ENCODE measurements at regions not wholly inside any gene's neighbourhood (a gene's known extent, or its start where the extent isn't known, plus 50 kb on each side); places are given as distances from the start of the nearest gene placed in this dataset.

DNA sequence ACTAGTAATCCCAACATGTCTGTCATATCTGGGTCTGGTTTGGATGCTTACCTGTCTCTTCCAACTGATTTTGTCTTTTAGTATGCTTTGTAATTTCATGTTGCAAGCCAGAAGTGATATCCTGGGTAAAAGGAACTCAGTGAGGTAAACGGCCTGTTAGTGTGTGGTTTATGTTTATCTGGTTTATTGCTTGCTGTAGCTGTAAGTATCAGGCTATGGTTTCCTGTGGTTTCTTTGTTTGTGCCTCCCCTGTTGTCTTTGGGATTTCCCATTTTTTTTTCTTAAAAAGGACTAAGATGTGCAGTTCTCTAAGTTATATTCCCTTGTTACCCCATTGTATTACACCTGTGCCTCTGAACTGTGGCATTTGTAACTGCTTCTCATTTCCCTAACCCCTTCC lies 323.5 kb upstream of the POM121L12 start:
- H3K4me3 ChIP-seq (ENCODE audit: low read depth, poor library complexity, severe bottlenecking), result no peak overlapping the region
- no peak for DNase-seq (ENCODE audit: low spot score in 2 of 2)
- intact Hi-C loops (cut with DNase I; ENCODE audit: low total_unique reads), result no loop called here
- TF ChIP-seq POLR2A (IDR thresholded peaks at IDR 0.05), result no peak
- TF ChIP-seq, protein P1, sequence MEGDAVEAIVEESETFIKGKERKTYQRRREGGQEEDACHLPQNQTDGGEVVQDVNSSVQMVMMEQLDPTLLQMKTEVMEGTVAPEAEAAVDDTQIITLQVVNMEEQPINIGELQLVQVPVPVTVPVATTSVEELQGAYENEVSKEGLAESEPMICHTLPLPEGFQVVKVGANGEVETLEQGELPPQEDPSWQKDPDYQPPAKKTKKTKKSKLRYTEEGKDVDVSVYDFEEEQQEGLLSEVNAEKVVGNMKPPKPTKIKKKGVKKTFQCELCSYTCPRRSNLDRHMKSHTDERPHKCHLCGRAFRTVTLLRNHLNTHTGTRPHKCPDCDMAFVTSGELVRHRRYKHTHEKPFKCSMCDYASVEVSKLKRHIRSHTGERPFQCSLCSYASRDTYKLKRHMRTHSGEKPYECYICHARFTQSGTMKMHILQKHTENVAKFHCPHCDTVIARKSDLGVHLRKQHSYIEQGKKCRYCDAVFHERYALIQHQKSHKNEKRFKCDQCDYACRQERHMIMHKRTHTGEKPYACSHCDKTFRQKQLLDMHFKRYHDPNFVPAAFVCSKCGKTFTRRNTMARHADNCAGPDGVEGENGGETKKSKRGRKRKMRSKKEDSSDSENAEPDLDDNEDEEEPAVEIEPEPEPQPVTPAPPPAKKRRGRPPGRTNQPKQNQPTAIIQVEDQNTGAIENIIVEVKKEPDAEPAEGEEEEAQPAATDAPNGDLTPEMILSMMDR (IDR thresholded peaks at IDR 0.05), result no peak
- WGBS, 2 donors, result 58 to 67% methylated on average over 1 of the region's 1 CpG

DNA sequence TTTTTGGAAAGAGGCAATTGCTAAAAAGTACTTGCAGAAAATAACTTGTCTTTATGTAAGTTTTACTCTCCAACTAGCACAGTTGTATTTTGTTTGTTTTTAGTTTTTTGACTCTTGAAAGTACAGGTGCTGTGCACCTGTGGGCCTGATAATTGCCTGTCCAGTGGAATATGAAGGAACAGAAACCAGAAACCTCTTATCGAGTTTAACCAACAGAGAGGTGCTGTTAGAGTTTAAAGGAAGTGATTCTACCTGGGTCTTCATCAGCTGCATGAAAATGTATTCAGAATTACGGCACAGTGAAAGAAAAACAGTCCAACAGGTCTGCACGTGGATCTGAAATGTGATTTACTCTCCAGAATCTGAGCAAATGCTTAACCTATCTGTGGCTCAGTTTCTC lies 326.6 kb upstream of the POM121L12 start:
- no peak overlapping the region for H3K4me3 ChIP-seq (ENCODE audit: low read depth, poor library complexity, severe bottlenecking)
- 53 to 72% methylated on average over 3 of the region's 3 CpGs for WGBS, 2 donors
- intact Hi-C loops (cut with DNase I; ENCODE audit: low total_unique reads), result no loop called here
- DNase-seq (ENCODE audit: low spot score in 2 of 2), result no peak
- TF ChIP-seq, protein P1 (IDR thresholded peaks at IDR 0.05), result no peak
- no peak for TF ChIP-seq POLR2A (IDR thresholded peaks at IDR 0.05)

DNA sequence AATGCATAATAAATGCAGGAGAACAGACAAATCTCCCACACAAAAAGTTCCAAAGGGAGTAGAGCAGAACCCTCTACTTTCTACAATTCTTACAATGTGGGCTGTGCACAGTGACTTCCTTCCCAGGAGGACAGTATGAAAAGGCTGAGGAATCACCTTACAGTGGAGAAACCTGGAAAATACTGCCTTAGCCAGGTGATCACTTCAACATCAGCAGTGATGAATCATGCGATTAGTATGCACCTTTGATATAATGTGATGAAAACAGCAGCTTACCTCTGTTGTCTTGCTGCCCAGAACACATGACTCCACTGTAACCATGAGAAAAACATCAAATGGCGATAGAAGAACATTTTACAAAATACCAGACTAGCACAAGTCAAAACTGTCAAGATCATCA lies 329.7 kb upstream of the POM121L12 start:
- no peak for DNase-seq (ENCODE audit: low spot score in 2 of 2)
- intact Hi-C loops (cut with DNase I; ENCODE audit: low total_unique reads), result no loop called here
- TF ChIP-seq, protein P1 (IDR thresholded peaks at IDR 0.05), result no peak
- TF ChIP-seq POLR2A (IDR thresholded peaks at IDR 0.05), result no peak
- H3K4me3 ChIP-seq (ENCODE audit: low read depth, poor library complexity, severe bottlenecking), result no peak overlapping the region
- WGBS, 2 donors, result 73 to 81% methylated on average over 2 of the region's 2 CpGs

DNA sequence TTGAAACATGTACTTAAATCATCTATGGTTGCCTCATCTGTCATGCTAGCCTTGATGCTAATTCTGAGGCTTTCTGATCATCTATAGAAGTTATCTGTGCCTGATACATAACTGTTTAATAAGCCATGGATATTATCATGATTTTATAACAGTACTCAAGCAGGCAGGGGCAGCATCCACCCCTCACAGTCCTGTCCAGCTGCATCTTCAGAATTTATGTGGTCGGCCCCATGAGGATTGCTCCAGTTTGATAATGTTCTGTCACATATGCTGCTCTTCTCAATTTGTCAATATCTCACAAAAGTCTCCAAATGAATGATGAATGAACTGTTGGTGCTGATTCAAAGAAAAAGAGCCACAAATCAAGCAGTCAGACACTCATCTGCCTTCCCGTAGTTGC lies 335.1 kb upstream of the POM121L12 start:
- DNase-seq (ENCODE audit: low spot score in 2 of 2), result no peak
- intact Hi-C loops (cut with DNase I; ENCODE audit: low total_unique reads), result no loop called here
- 56 to 63% methylated on average over 2 of the region's 2 CpGs for WGBS, 2 donors
- TF ChIP-seq POLR2A (IDR thresholded peaks at IDR 0.05), result no peak
- TF ChIP-seq, protein P1 (IDR thresholded peaks at IDR 0.05), result no peak
- H3K4me3 ChIP-seq (ENCODE audit: low read depth, poor library complexity, severe bottlenecking), result no peak overlapping the region

DNA sequence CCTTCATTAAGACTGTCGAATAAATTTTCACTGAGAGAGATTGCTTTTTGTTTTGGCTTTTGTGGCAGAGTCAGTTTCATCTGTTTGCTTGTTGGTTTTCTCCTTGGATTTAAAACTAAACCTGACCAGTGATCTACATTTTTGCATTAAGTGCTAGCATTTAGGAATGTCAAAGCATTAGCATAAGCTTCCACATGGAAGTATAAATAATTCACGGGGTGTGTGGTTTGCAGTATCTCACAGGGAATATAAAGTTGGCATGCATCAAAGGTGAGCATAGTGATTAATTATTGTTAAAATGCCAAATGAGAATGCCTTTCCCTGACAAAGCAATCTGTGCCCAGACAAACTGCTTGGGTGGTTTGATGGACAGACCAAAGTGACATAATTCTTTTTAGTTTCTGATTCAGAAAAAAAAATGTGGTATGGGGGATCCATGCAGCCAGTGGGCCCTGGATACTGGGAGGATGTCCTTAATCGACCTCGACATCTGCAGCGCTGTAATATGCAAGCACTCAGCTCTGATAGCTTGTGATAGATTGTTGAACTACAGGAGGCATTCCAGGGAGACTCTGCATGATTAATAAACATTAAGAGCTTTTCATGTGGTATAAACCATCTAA lies 339.3 kb upstream of the POM121L12 start:
- DNase-seq (ENCODE audit: low spot score in 2 of 2), result no peak
- WGBS, 2 donors, result 34 to 52% methylated on average over 5 of the region's 5 CpGs
- H3K4me3 ChIP-seq (ENCODE audit: low read depth, poor library complexity, severe bottlenecking), result no peak overlapping the region
- no peak for TF ChIP-seq POLR2A (IDR thresholded peaks at IDR 0.05)
- TF ChIP-seq, protein P1 (IDR thresholded peaks at IDR 0.05), result no peak
- intact Hi-C loops (cut with DNase I; ENCODE audit: low total_unique reads), result no loop called here

DNA sequence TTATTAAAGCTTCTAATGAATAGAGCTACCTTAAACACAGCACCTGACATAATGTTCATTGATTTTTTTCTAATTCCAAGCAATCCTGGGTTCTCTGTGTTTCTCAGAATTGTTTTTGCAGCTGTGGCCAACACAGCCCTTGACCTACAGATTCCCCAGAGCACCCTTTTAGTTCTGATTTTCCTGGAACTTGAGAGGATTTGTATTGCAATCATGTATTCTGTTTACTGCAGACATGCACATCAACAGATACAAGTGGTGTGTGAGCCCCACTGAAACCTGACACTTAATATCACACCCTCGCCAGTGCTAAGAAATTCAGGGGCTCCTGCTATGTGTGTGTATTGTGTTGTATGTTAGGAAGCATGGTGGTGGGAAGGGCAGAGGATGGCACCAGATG lies 344.2 kb upstream of the POM121L12 start:
- 47 to 54% methylated on average over 1 of the region's 1 CpG for WGBS, 2 donors
- TF ChIP-seq, protein P1 (IDR thresholded peaks at IDR 0.05), result no peak
- TF ChIP-seq POLR2A (IDR thresholded peaks at IDR 0.05), result no peak
- no peak overlapping the region for H3K4me3 ChIP-seq (ENCODE audit: low read depth, poor library complexity, severe bottlenecking)
- intact Hi-C loops (cut with DNase I; ENCODE audit: low total_unique reads), result no loop called here
- no peak for DNase-seq (ENCODE audit: low spot score in 2 of 2)

Data from lower leg skin (tissue), 4 donors.